ENCODE measurements at regions not wholly inside any gene's neighbourhood (a gene's known extent, or its start where the extent isn't known, plus 50 kb on each side); places are given as distances from the start of the nearest gene placed in this dataset.

GRCh38 chr1:232383455-232384123 is 246.3 kb downstream of the SIPA1L2 start:
- Histone ChIP-seq H3K36me3 (ENCODE audit: control insufficient read depth in 2 of 2, extremely low read depth in 1 of 2, insufficient read depth in 2 of 2, low read length in 2 of 2) (no peaks in the 10 kb centered on the region), H3K4me1 (ENCODE audit: control insufficient read depth, extremely low read depth, insufficient read depth, low read length) (no peaks in the 10 kb centered on the region), H3K4me2 (ENCODE audit: control insufficient read depth, extremely low read depth, insufficient read depth, low read depth, low read length) (no peak overlapping the region), H3K9me3 (ENCODE audit: control insufficient read depth, low read depth, low read length) (no peaks in the 10 kb centered on the region), H3K9ac (ENCODE audit: control insufficient read depth, extremely low read depth, insufficient read depth, low read length) (no peak overlapping the region), H3K4me3 (ENCODE audit: control insufficient read depth in 2 of 3, extremely low read depth in 1 of 3, insufficient read depth in 2 of 3, low read depth in 1 of 3, low read length in 3 of 3) (no peak overlapping the region), H3K79me2 (ENCODE audit: control insufficient read depth, insufficient read depth, low read length) (no peaks in the 10 kb centered on the region), H4K20me1 (ENCODE audit: control insufficient read depth, extremely low read depth, insufficient read depth, low read length) (no peaks in the 10 kb centered on the region), H3K9me1 (ENCODE audit: control insufficient read depth, extremely low read depth, insufficient read depth, low read length) (no peaks in the 10 kb centered on the region), H2AFZ (ENCODE audit: control insufficient read depth, low read length) (no peak overlapping the region), H3K27me3 (ENCODE audit: control insufficient read depth, extremely low read depth, insufficient read depth, low read length) (no peaks in the 10 kb centered on the region), H3K27ac (ENCODE audit: control insufficient read depth, insufficient read depth, low read length) (no peak overlapping the region)
- peak; percentile 19 for DNase-seq (ENCODE audit: low read depth, low spot score)
- dilution Hi-C loops (cut with MboI; ENCODE audit: extremely low pct_ligation_motif_present, low sequenced_read_pairs), result no loop called here
- TF ChIP-seq EZH2 (IDR thresholded peaks at IDR 0.05; ENCODE audit: low read length), result no peak
- TF ChIP-seq, protein P1, sequence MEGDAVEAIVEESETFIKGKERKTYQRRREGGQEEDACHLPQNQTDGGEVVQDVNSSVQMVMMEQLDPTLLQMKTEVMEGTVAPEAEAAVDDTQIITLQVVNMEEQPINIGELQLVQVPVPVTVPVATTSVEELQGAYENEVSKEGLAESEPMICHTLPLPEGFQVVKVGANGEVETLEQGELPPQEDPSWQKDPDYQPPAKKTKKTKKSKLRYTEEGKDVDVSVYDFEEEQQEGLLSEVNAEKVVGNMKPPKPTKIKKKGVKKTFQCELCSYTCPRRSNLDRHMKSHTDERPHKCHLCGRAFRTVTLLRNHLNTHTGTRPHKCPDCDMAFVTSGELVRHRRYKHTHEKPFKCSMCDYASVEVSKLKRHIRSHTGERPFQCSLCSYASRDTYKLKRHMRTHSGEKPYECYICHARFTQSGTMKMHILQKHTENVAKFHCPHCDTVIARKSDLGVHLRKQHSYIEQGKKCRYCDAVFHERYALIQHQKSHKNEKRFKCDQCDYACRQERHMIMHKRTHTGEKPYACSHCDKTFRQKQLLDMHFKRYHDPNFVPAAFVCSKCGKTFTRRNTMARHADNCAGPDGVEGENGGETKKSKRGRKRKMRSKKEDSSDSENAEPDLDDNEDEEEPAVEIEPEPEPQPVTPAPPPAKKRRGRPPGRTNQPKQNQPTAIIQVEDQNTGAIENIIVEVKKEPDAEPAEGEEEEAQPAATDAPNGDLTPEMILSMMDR (optimal IDR thresholded peaks at IDR 0.05 in 1 of 3, IDR thresholded peaks at IDR 0.05 in 1 of 3, conservative IDR thresholded peaks at IDR 0.05 in 1 of 3; ENCODE audit: extremely low read depth in 1 of 3, insufficient read depth in 2 of 3, low read length in 3 of 3), result no peak
- no peak for FAIRE-seq

- Histone ChIP-seq H2AFZ (ENCODE audit: control insufficient read depth, low read length) (no peak overlapping the region), H3K4me2 (ENCODE audit: control insufficient read depth, extremely low read depth, insufficient read depth, low read depth, low read length) (no peak overlapping the region), H3K36me3 (ENCODE audit: control insufficient read depth in 2 of 2, extremely low read depth in 1 of 2, insufficient read depth in 2 of 2, low read length in 2 of 2) (no peaks in the 10 kb centered on the region), H4K20me1 (ENCODE audit: control insufficient read depth, extremely low read depth, insufficient read depth, low read length) (no peaks in the 10 kb centered on the region), H3K9ac (ENCODE audit: control insufficient read depth, extremely low read depth, insufficient read depth, low read length) (no peak overlapping the region), H3K27me3 (ENCODE audit: control insufficient read depth, extremely low read depth, insufficient read depth, low read length) (no peaks in the 10 kb centered on the region), H3K9me3 (ENCODE audit: control insufficient read depth, low read depth, low read length) (no peaks in the 10 kb centered on the region), H3K79me2 (ENCODE audit: control insufficient read depth, insufficient read depth, low read length) (no peaks in the 10 kb centered on the region), H3K9me1 (ENCODE audit: control insufficient read depth, extremely low read depth, insufficient read depth, low read length) (no peaks in the 10 kb centered on the region), H3K4me1 (ENCODE audit: control insufficient read depth, extremely low read depth, insufficient read depth, low read length) (no peaks in the 10 kb centered on the region), H3K4me3 (ENCODE audit: control insufficient read depth in 2 of 3, extremely low read depth in 1 of 3, insufficient read depth in 2 of 3, low read depth in 1 of 3, low read length in 3 of 3) (no peak overlapping the region), H3K27ac (ENCODE audit: control insufficient read depth, insufficient read depth, low read length) (no peak overlapping the region)
- no peak for TF ChIP-seq EZH2 (IDR thresholded peaks at IDR 0.05; ENCODE audit: low read length)
- TF ChIP-seq, protein P1 (optimal IDR thresholded peaks at IDR 0.05 in 1 of 3, IDR thresholded peaks at IDR 0.05 in 1 of 3, conservative IDR thresholded peaks at IDR 0.05 in 1 of 3; ENCODE audit: extremely low read depth in 1 of 3, insufficient read depth in 2 of 3, low read length in 3 of 3), result no peak
- no peak for FAIRE-seq
- dilution Hi-C loops (cut with MboI; ENCODE audit: extremely low pct_ligation_motif_present, low sequenced_read_pairs), result no loop called here
- no peak for DNase-seq (ENCODE audit: low read depth, low spot score)
These were observed 247.3 kb downstream of the SIPA1L2 start for GRCh38 chr1:232382671-232383070.

All from keratinocyte (primary cell).